HCT116 (cell line): ENCODE measurements at regions not wholly inside any gene's neighbourhood (a gene's known extent, or its start where the extent isn't known, plus 50 kb on each side); places are given as distances from the start of the nearest gene placed in this dataset.

Source experiments
- ATAC-seq: fragments of 200-7000 bp; cut with Tn5 transposase; 2 replicates; pipeline ENCODE4 v1.9.1; 2020; ENCODE audit warnings: mild to moderate bottlenecking, moderate library complexity
- BruUV-seq: library from RNA; stranded (reverse); fragments of 400-500 nt; replicated peaks from 2 replicates; lab custom pipeline; 2021; lab: Mats Ljungman, UMichigan
- CTCF ChIA-PET: fragments of 300-600 bp; sonication (Branson Sonifier 250); formaldehyde crosslinking; loops from one replicate; lab custom pipeline; 2021; ENCODE audit warnings: antibody characterized with exemption; lab: Charles Lee
- POLR2A ChIA-PET: fragments of 300-600, 350-600 bp; sonication (Branson Sonifier 250); formaldehyde crosslinking; loops from one replicate; lab custom pipeline; 2021; ENCODE audit warnings: antibody characterized with exemption; lab: Charles Lee
- RAD21 ChIA-PET, 2 experiments: fragments of 300-600 bp; sonication (Branson Sonifier 250); formaldehyde crosslinking; loops; one replicate each; lab custom pipeline; 2023; ENCODE audit warnings: low total read pairs in 2 of 2; ENCODE audit not compliant: uncharacterized antibody in 2 of 2, unreplicated experiment in 2 of 2, low non-redundant PET in 1 of 2; lab: Charles Lee
- DNase-seq: peaks from one replicate; pipeline ENCODE4 v3.0.0-alpha.2; 2010; ENCODE audit warnings: low read depth, low spot score
- H2AFZ ChIP-seq: fragments of 200-600 bp; shearing (Covaris generic), sonication (generic); 2 replicates; pipeline ENCODE4 v1.6.1; 2017; ENCODE audit warnings: low read depth, mixed run types, mixed read lengths, antibody characterized with exemption, low read length; ENCODE audit not compliant: poor library complexity, severe bottlenecking
- H3K27ac ChIP-seq: 2 replicates; pipeline ENCODE4 v1.5.1; 2012; ENCODE audit warnings: low read depth, low read length
- H3K27me3 ChIP-seq: fragments of 200-600 bp; sonication (generic); 2 replicates; pipeline ENCODE4 v1.6.1; 2016; ENCODE audit warnings: mixed run types, low read length, mixed read lengths; ENCODE audit not compliant: insufficient read depth
- H3K36me3 ChIP-seq, 2 experiments: fragments of 200-500 bp in 1 of 2; fragments of 200-600 bp in 1 of 2; sonication (Bioruptor generic) in 1 of 2; sonication (generic) in 1 of 2; 2 replicates each; pipeline versions ENCODE4 v1.5.1 to v1.6.1; 2014 to 2016; ENCODE audit warnings: low read length in 2 of 2, inconsistent platforms in 1 of 2, mixed read lengths in 1 of 2, mixed run types in 1 of 2; ENCODE audit not compliant: insufficient read depth in 2 of 2, control insufficient read depth in 1 of 2
- H3K4me1 ChIP-seq, 2 experiments: fragments of 200-600 bp in 1 of 2; sonication (generic) in 1 of 2; 2 replicates each; pipeline versions ENCODE4 v1.5.1 to v1.6.1; 2012 to 2017; ENCODE audit warnings: low read length in 2 of 2, inconsistent platforms in 1 of 2, mild to moderate bottlenecking in 1 of 2, mixed read lengths in 1 of 2, mixed run types in 1 of 2, moderate library complexity in 1 of 2; ENCODE audit not compliant: insufficient read depth in 2 of 2, control insufficient read depth in 1 of 2
- H3K4me2 ChIP-seq: fragments of 200-600 bp; sonication (generic); 2 replicates; pipeline ENCODE4 v1.6.1; 2017; ENCODE audit warnings: mixed run types, low read length, mixed read lengths
- H3K4me3 ChIP-seq, 2 experiments: fragments of 200-600 bp in 1 of 2; sonication (generic) in 1 of 2; replicated peaks in 1 of 2; 2 replicates each; pipeline ENCODE4 v1.5.1; 2011 to 2016; ENCODE audit warnings: low read length in 2 of 2, control low read depth in 1 of 2, low read depth in 1 of 2, mild to moderate bottlenecking in 1 of 2, mixed read lengths in 1 of 2, mixed run types in 1 of 2
- H3K79me2 ChIP-seq: fragments of 200-600 bp; sonication (generic); 2 replicates; pipeline ENCODE4 v1.6.1; 2017; ENCODE audit warnings: mild to moderate bottlenecking, mixed run types, low read length, moderate library complexity, mixed read lengths; ENCODE audit not compliant: insufficient read depth
- H3K9ac ChIP-seq: fragments of 200-600 bp; sonication (generic); 2 replicates; pipeline ENCODE4 v1.6.1; 2016; ENCODE audit warnings: low read length, mixed read lengths
- H3K9me2 ChIP-seq: fragments of 200-600 bp; sonication (generic), shearing (Covaris generic); 2 replicates; pipeline ENCODE4 v1.6.1; 2017; ENCODE audit warnings: mixed run types, mild to moderate bottlenecking, moderate library complexity; ENCODE audit not compliant: insufficient read depth
- H3K9me3 ChIP-seq, 2 experiments: fragments of 200-500 bp in 1 of 2; fragments of 200-600 bp in 1 of 2; sonication (Bioruptor generic) in 1 of 2; sonication (generic) in 1 of 2; 2 replicates each; pipeline ENCODE4 v1.6.1; 2014 to 2017; ENCODE audit warnings: low read length in 2 of 2, mixed read lengths in 2 of 2, inconsistent platforms in 1 of 2, low read depth in 1 of 2, mild to moderate bottlenecking in 1 of 2, mixed run types in 1 of 2, moderate library complexity in 1 of 2; ENCODE audit not compliant: control insufficient read depth in 1 of 2, insufficient read depth in 1 of 2
- H4K20me1 ChIP-seq: fragments of 200-600 bp; sonication (generic), shearing (Covaris generic); 2 replicates; pipeline ENCODE4 v1.6.1; 2017; ENCODE audit warnings: mixed run types, mild to moderate bottlenecking, moderate library complexity; ENCODE audit not compliant: insufficient read depth
- CBX3 ChIP-seq: IDR thresholded peaks from 2 replicates; pipeline ENCODE4 v1.6.1; 2012; ENCODE audit warnings: low read depth
- EGR1 ChIP-seq: IDR thresholded peaks from 2 replicates; pipeline ENCODE4 v1.6.1; 2012; ENCODE audit warnings: low read depth
- ELF1 ChIP-seq: IDR thresholded peaks from 2 replicates; pipeline ENCODE4 v1.6.1; 2012; ENCODE audit warnings: low read depth, borderline replicate concordance
- EZH2 ChIP-seq: fragments of 200-600 bp; sonication (generic); IDR thresholded peaks from 2 replicates; pipeline ENCODE4 v1.6.1; 2017; ENCODE audit warnings: antibody characterized with exemption, mixed run types
- EZH2phosphoT487 ChIP-seq: fragments of 200-600 bp; IDR thresholded peaks from 2 replicates; pipeline ENCODE4 v1.6.1; 2018; ENCODE audit warnings: antibody characterized with exemption, borderline replicate concordance
- FOSL1 ChIP-seq: IDR thresholded peaks from 2 replicates; pipeline ENCODE4 v1.6.1; 2012; ENCODE audit warnings: low read depth
- JUND ChIP-seq: IDR thresholded peaks from 2 replicates; pipeline ENCODE4 v1.6.1; 2012
- POLR2A ChIP-seq: IDR thresholded peaks from 2 replicates; pipeline ENCODE4 v1.7.0; 2011; ENCODE audit warnings: borderline replicate concordance; ENCODE audit not compliant: insufficient read depth, insufficient read length; ENCODE audit errors: extremely low read depth
- POLR2AphosphoS5 ChIP-seq: IDR thresholded peaks from 2 replicates; pipeline ENCODE4 v1.6.1; 2011; ENCODE audit warnings: mild to moderate bottlenecking, low read depth, low read length, moderate library complexity
- SIN3A ChIP-seq: IDR thresholded peaks from 2 replicates; pipeline ENCODE4 v1.6.1; 2012; ENCODE audit warnings: low read depth
- SP1 ChIP-seq: IDR thresholded peaks from 2 replicates; pipeline ENCODE4 v1.6.1; 2012; ENCODE audit warnings: low read depth
- TCF7L2 ChIP-seq: IDR thresholded peaks from 2 replicates; pipeline ENCODE4 v1.7.0; 2011; ENCODE audit warnings: borderline replicate concordance, inconsistent platforms; ENCODE audit not compliant: insufficient read depth, insufficient read length; ENCODE audit errors: extremely low read depth
- ZFX ChIP-seq: fragments of 450-650 bp; IDR thresholded peaks from 2 replicates; pipeline ENCODE4 v1.6.1; 2017
- ZNF274 ChIP-seq: fragments of 200-500 bp; sonication (Bioruptor generic); IDR thresholded peaks from 2 replicates; pipeline ENCODE4 v1.6.1; 2014; ENCODE audit warnings: mild to moderate bottlenecking, low read depth, low read length, inconsistent platforms
- intact Hi-C: fragments of 100-400 bp; cut with micrococcal nuclease; formaldehyde crosslinking; loops from 2 replicates; pipeline ENCODE4 v1.10.0; 2022
- TF ChIP-seq, protein P1 (sequence below): IDR thresholded peaks from 2 replicates; pipeline ENCODE4 v1.6.1; 2011; ENCODE audit warnings: mild to moderate bottlenecking, low read length, moderate library complexity; ENCODE audit not compliant: insufficient replicate concordance; ENCODE audit errors: extremely low read depth
- TF ChIP-seq, protein P2 (sequence below): IDR thresholded peaks from 2 replicates; pipeline ENCODE4 v1.6.1; 2012

DNA sequence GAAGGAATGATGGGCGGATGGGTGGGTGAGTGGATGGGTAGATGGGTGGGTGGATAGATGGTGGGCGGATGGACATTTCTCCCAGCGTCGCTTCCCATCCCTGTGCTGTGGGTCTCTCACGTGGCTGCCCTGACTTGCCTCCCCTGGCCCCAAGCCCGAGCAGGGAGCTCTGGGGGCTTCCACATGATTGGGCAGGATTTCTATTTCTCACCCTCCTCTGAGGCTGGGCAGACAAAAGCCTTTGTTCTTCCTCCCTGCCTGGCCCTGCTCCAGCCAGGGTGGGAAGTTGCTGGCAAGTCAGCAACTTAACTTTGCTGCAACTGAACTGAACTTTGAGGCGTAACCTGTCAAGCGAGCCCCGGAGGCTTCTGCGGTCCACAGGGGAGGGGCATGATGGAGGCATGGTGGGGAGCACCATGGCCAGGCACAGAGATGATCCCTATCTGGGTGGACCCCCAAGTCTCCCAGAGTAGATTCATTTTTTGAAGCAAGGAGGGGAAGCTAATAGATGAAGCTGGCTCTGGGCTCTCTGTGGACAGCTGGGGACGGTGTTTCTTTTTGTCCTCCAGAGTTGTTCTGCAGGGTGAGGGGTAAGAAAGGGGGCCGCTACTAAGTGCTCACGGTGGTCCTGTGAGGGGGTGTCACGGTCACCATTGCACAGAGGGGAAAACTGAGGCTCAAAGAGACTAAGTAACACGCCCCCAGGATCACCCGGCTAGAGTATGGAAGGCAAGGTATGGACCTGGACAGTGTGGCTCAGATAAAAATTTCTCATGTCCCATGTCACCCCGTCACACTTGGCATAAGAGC is 140.1 kb downstream of the CEBPB start (continued):
- TF ChIP-seq, protein P1, sequence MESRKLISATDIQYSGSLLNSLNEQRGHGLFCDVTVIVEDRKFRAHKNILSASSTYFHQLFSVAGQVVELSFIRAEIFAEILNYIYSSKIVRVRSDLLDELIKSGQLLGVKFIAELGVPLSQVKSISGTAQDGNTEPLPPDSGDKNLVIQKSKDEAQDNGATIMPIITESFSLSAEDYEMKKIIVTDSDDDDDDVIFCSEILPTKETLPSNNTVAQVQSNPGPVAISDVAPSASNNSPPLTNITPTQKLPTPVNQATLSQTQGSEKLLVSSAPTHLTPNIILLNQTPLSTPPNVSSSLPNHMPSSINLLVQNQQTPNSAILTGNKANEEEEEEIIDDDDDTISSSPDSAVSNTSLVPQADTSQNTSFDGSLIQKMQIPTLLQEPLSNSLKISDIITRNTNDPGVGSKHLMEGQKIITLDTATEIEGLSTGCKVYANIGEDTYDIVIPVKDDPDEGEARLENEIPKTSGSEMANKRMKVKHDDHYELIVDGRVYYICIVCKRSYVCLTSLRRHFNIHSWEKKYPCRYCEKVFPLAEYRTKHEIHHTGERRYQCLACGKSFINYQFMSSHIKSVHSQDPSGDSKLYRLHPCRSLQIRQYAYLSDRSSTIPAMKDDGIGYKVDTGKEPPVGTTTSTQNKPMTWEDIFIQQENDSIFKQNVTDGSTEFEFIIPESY = no peak
- TF ChIP-seq POLR2A = no peak
- no peak for TF ChIP-seq EGR1
- TF ChIP-seq ELF1 = no peak
- no peak for TF ChIP-seq SIN3A
- TF ChIP-seq JUND = no peak
- TF ChIP-seq, protein P2, sequence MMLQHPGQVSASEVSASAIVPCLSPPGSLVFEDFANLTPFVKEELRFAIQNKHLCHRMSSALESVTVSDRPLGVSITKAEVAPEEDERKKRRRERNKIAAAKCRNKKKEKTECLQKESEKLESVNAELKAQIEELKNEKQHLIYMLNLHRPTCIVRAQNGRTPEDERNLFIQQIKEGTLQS = no peak
- TF ChIP-seq TCF7L2 = no peak
- TF ChIP-seq ZFX = no peak

DNA sequence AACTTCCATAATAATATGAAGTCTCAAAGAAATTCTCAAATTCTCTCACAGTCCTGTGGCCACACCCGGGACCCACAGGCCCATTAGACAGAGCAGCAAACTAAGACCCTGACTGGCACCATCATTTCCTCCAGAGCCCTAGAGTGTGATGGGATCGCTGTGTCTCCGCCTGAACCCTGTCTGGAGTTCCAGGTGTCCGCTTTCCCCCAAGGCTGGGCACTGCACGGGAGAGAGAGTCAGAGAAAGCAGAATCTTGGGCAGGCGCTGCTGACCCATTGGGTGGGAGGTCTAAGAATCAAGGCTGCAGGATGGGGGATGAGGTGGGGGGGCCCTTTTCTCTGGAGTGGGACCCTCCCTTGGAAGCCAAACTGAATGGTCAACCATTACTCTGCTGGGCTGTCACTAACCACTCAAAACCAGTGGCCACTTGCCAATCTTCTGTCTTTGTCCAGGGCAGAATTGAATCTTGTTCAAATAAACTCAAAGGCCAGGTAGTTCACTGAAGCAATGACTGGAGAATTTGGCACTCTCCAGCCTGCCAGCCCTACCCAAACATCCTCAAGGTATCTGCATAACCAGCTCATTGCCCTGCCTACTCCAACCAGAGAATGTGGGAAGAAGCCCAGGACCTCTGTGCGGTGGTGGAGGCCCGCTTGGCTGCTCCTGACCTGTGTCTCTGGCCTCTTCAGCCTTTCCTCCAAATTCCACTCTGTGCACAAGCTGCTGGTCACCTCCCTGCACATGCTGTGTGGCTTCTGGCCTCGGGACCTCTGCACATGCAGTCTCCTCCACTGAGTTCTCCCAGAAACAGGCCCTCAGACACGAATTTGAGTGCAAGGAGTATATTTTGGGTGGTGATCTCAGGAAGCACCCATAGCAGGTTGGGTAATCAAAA is 141.1 kb downstream of the CEBPB start:
- H3K27me3 ChIP-seq = no peaks in the 10 kb centered on the region
- no peak overlapping the region for H2AFZ ChIP-seq
- no peak overlapping the region for H3K4me2 ChIP-seq
- H3K27ac ChIP-seq = no peak overlapping the region
- H3K4me1 ChIP-seq = peaks cover 10 to 23% of the 10 kb centered on the region in 2 experiments; a peak in 3 of 4 replicates
- no peaks in the 10 kb centered on the region for H3K36me3 ChIP-seq
- ChIA-PET RAD21 (no interaction called here), POLR2A (no interaction called here), CTCF (no interaction called here)
- intact Hi-C loops = no loop called here
- no peaks in the 10 kb centered on the region for H4K20me1 ChIP-seq
- no peak overlapping the region for H3K9ac ChIP-seq
- ATAC-seq = no peak
- BruUV-seq = no TSS peak
- H3K4me3 ChIP-seq = no peak overlapping the region
- no peaks in the 10 kb centered on the region for H3K9me2 ChIP-seq
- DNase-seq = no peak
- H3K9me3 ChIP-seq = peaks cover 0 to 4% of the 10 kb centered on the region in 2 experiments; a peak in 1 of 4 replicates
- no peaks in the 10 kb centered on the region for H3K79me2 ChIP-seq
- TF ChIP-seq SIN3A (no peak), ZFX (no peak), ZNF274 (no peak), CBX3 (no peak), SP1 (no peak), EZH2phosphoT487 (no peak), TCF7L2 (no peak), JUND (no peak), POLR2AphosphoS5 (no peak), ELF1 (no peak), FOSL1 (no peak), EZH2 (no peak)
- TF ChIP-seq, protein P1 = no peak
